Islet of Langerhans (tissue), 1 donor: ENCODE measurements at regions not wholly inside any gene's neighbourhood (a gene's known extent, or its start where the extent isn't known, plus 50 kb on each side); places are given as distances from the start of the nearest gene placed in this dataset.

Experiments used
- FAIRE-seq: peaks from one replicate; lab custom pipeline; 2011; peaks lifted over from hg19 to GRCh38; lab: Jason Lieb, UNC

DNA sequence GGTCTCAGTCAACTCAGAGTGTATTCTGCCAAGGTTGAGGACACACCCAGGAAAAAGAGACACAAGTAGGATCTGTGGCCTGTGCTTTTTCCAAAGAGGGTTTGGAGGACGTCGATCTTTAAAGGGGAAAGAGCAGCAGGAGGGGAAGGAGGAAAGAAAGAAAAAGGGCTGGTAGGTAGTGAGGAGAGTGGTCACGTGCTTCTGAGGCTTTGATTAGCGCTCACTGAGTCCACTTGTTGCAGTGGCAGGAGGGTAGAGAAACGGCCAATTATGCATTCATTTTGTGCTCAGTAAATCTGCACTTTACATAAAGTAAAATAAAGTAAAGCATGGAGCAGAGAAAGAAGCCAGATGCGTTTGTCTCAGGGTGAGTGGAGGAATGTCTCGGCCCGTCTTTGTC, 126.0 kb upstream of the VSTM2B start:
- no peak for FAIRE-seq

DNA sequence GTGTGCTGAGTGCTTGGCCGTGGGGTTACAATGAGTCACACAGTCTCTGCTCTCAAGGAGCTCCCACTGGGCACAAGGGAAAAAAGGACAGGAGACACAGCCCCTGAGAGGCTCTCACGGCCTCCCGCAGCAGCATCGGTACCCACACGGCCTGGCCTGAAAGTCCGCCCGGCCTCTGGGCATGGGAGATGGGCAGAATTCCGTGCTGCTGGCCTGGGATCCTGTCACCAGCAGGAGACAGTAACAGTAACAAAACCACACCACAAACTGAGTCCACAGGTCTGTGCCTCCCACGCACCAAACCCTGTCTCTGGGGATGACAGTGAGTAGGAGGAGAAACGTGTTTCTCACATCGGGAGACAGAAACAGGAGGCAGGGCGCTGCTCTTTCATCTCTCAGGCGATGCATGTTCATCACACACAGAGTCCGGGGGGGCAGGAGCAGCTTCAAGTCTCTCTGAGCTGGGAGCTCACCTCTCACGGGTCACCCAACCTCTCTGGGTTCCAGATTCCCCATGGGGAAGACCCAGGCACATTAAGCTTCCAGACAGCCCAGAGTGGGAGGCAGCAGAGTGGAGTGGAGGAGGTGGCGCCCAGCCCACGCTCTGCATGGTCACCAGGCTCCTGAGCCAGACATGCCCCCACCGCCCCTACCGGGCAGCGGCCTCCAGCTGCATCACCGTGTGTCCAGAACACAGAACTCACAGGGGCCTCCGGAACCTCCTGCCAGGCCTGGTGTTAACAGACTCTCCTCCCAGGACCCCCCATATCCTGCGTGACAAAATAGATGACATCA, 124.7 kb upstream of the VSTM2B start:
- FAIRE-seq, result no peak

DNA sequence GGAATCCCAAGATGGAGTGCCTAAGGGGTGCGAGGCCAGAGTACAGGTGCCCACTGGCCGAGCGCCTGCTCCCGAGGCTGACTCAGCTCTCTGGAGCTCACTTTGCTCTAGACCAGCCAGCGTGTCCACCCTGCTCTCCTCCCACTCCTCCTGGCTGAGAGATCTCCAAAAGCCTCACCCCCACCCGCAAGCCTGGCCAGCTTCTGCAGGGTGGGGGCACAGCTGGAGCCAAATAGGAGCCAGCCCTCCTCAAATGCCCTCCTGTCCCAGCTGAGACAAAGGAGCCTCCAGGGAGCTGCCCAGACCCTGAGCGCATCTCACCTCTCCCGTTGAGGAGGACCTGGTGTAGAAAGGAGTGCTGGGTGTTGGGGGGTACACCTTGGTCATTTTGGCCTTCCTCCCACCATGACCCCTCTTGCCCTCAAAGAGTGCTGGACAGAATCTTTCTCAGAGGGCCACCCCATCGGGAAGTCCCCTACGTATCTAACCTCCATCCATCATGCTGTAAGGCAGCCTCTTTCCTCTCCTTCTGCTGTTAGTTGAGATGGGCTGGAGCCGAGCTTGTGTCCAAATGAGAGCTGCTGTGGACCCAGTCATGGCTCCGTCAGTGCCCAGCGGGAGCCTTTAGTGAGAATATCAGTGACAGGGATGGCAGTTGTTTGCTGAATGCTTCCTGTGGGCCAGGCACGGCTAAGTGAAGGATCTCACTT, 123.9 kb upstream of the VSTM2B start:
- no peak for FAIRE-seq

DNA sequence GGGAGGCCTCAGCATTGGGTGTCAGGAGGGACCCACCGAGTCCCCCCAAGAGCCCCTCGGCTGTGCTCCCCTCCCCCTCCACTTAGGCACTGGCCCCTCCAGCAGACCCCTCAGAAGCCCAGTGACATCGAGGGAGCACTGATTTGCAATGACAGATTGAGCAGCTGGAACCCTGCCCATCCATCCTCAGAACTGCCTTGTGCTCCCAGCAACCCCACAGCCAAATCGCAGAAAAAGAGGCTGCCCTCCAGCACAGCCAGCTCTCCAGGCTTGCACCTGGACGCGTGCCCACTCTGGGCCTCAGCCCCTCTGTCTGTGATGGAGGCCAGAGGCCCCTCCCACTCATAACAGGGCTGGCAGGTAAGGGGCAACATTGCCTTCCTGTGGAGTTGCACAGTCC, 123.2 kb upstream of the VSTM2B start:
- FAIRE-seq, result no peak

DNA sequence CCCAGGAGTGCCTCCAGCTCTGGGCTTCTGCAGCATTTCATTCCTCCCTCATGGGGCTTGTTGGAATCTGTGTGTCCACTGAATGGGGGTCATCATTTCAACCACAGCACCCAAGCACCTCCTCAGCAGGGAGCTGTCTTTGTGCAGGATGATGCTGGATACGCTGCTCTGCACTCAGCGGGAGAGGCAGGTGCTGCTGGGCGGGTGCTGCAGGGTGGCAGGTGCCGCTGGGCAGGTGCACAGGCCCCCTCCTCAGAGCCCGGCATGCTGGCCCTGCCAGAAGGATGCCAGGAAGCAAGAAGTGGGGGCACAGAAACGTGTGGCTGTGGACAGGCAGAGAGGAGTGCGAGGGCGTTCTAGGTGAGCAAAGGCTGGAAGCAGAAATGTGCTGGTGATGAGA, 121.8 kb upstream of the VSTM2B start:
- no peak for FAIRE-seq

DNA sequence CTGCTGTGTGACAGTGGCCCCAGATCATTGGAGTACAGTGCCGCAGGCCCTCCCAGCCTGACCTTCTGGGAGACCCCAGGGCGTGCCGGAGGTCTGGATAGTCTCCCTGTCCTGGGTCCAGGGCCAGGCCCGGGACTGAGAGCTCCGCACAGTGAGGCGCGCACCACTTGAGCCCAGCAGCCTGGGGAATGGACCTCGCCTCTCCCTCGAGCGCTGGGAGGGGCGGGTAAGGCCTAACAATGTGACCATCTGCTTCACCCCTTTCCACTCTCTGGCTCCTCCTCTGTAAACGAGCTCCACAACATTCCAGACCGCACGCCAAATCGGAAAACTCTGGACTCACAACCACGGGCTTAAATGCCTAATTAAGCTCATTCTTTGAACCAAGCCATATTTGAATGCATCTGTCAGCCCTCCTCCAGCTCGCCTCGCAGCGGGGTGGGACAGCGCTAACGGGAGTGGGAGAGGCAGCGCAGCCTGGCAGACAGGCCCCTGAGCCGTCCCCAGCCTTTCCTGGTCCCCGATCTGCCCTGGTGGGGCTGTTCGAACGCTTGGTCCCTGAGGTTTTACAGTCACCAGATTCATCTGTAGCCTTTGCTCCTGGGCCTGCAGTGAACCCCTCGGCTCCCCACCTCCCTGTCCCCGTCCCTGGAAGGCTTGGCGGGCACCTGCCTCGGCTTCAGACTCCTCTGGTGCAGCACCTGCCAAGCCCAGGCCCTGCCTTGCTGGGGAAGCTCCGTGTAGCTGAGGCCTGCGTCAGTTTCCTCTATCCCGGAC, 120.7 kb upstream of the VSTM2B start:
- FAIRE-seq, result no peak

DNA sequence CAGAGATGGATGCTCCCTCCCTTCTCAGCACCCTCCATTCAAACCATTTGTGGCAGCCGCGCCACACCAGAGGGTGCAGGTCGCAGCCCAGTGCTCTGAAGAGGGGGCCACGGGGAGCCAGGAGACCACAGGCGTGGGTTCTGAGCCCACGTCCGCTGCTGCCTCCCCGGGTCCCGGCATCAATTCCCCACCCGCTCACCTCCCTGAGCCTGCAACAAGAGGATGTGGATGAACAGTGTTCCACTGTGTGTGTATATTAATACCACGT, 120.1 kb upstream of the VSTM2B start:
- FAIRE-seq, result no peak

DNA sequence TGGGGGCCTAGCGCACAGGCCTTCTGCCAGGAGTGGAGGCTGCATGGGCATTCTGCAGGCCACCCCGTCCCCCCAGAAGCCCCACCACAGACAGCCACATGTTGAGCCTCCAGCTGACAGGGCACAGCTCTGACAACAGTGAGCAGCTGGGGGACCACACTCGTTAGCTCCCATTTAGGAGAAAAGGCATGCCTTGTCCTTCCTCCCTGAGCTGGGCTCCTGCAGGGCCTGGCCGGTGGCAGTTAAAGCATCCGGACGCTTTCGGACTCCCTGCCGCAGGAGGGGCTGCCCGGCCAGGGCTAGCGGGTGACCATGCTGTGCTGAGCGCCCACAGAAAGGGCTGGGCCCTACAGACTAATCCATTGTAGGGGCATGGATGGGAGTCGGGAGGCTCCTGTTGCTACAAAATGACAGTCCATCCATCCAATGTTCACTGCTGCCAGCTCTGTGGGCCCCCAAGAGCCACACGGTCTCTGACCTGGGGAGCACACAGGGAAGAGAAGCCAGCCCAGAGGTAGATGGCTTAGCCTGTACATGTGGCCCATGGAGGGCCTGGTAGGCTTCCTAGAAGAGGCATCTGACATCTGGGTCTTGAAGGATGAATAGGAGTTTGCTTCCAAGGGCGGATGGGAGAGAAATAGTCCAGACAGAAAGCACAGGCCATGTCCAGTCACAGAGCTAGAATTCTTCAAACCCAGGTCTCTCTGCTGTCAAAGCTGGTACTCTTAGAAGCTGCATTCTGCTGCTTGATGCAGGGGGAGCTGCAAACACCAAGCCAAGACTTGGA, 116.5 kb upstream of the VSTM2B start:
- FAIRE-seq, result no peak

DNA sequence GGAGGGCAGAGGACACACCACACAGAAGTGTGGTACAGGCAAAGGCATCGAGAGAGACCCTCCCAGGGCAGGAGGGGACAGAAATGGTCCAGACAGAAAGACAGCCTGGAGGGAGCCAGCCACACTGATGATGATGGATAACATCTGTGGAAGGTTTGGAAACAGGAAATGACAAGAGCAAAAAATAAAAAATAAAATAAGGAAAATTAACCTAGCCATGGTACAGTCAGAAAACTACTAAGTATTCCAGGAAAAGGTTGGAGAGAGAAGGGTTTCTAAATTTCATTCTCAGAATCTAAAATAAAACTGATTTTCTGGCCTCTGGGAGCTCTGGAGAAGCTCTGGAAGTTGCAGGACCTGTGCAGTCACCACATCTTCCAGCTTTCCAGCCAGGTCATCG, 115.2 kb upstream of the VSTM2B start:
- FAIRE-seq, result no peak

DNA sequence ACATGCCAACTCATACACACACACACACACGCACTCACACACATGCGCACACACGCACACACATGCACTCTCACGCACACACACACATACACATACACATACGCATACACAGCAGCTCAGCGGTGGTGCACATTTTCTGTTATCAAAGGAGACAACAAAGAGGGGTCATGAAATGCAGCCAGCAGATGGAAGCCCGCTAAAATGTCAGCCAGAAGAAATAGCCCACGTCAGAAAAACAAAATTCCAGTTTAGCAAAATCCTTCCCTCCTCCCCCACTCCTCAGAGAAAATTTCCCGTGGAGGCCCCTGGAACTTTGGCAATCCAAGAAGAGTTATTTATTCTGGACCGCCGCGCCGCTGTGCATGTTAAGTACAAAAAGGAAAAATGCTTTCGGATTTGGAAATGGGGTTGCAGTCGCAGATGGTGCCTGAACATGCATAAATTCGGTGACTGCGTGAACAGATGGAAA, 114.6 kb upstream of the VSTM2B start:
- FAIRE-seq, result no peak

DNA sequence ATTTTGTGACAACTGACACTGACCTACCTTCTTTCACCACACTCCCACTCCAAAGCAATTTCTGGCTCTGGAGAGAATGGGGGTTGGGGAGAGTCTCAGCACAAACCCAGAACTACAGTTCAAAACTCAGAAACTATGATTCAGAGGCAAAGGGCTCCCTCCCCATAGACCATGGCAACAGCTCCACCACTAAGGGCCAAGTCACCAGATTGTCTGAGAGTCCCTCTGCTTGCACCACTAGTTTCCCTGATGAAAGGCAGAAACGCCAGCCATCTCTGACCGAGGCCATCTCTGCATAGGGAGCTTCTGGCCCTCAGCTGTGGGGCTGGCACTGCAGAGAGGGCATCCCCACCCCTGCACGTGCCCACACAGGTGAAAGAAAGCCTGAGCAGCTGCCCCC, 112.4 kb upstream of the VSTM2B start:
- no peak for FAIRE-seq

DNA sequence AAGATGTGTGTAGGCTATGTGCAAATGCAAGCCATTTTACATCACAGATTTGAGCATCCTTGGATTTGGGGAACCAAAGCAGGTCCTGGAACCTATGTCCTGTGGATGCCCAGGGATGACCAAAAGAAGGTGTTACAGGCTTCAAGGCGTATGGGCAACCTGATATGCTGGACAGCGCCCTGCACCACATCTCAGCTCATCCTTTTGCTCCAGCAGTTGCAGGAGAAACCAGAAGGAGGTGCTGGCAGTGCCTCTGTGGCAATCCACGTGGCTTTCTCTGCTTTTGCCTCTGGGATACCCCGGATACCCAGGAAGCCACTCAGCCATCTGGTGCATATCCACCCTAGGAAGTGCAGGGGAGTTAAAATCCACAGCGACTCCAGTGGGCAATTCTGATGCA, 110.3 kb upstream of the VSTM2B start:
- no peak for FAIRE-seq

DNA sequence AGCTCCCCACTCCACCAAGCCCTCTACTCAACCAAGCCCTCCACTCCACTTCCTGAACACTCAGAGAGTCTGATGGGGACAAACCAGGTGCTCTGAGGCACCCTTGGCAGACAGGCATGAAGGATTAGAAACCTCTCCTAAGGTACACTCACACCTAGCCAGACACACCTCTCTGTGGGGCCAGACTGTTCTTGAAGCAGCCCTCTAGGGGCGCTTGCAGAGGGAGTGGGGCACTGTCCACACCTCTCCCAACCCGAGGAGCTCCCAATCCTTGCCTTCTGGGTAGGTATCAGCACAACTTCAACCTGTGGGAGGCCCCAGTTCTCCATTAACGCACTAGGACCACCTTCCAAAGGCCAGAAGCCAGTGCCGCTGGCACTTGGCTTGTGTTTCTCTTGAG, 108.7 kb upstream of the VSTM2B start:
- FAIRE-seq, result no peak

DNA sequence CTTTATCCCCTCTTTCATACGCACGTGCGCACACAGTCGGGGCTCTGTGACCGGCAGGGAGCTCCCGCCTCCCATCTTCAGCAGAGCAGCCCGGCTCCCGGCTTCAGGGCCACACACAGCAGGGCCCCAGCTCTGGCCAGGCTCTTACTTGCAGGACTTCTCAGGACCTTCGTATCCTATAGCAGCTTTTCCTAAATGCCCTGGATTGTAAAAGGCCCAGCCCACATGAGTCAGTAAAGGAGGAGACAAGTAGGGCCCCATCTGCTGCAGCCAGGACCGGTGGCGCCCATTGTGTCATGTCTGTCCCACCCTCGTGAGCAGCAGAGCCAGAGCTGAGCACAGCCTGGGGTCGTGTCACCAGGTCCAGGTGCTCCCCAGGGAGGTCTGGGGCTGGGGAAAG, 107.6 kb upstream of the VSTM2B start:
- no peak for FAIRE-seq

DNA sequence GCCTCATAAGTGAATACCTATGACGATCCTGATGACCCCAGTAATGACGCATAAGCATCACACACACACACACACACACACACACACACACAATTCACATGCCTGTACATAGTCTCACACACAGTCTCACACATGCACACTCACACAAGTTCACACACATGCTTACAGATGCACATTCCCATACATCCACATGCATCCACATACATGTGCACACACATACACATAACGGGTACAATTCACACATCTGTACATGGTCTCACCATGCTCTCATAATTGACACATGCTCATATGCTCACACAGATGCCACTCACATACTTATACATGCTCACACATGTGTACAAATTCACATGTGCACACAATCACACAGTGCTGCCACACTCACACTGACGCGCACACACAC, 105.7 kb upstream of the VSTM2B start:
- FAIRE-seq, result no peak

DNA sequence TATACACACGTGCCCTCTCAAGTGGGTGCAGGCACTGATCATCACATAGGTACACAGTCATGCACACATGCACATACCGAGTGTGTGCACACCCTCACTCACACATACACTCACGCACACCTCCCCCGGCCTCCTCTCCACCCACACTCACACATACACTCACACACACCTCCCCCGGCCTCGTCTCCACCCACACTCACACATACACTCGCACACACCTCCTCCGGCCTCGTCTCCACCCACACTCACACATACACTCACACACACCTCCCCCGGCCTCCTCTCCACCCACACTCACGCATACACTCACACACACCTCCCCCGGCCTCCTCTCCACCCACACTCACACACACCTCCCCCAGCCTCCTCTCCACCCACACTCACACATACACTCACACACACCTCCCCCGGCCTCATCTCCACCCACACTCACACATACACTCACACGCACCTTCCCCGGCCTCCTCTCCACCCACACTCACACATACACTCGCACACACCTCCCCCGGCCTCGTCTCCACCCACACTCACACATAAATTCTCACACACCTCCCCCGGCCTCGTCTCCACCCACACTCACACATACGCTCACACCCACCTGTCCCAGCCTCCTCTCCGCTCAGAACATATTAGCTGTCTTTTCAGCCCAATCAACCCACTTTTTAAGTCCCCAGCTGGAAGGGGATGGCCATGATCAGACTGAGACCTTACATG, 105.2 kb upstream of the VSTM2B start:
- FAIRE-seq, result no peak

DNA sequence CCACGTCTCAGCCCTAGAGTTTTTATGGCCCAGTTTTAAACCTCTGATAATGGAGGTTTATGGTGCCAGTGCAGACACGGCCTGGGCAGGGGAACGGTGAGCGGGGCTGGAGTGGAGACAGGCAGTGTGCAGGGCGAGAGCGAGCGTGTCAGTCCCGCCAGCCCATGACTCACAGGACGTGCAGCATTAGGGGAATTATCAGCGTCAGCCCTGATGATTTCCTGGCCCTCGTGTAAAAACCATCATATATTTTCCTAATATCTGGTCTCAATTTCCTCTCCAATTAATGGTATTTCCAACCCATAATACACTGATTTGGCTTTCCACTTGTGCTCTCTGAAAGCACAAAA, 104.6 kb upstream of the VSTM2B start:
- no peak for FAIRE-seq

DNA sequence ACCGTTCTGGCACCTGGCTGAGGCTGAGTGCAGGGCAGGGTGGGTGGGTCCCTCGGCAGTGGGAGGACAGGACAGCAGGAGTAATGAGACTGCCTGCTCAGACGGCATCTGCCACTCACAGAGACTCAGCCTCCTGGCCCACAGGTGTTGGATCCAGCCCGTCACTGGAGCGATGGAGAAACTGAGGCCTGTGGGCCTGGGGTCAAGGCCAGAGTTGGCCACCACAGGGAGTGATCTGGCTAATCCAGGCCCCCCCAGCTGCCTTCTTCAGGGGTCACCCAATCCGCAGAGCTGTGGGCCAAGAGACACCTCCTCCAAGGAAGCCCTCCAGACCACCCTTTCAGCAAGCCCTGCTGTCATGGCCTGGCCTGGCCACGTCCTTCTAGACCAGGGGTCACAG, 103.7 kb upstream of the VSTM2B start:
- no peak for FAIRE-seq

DNA sequence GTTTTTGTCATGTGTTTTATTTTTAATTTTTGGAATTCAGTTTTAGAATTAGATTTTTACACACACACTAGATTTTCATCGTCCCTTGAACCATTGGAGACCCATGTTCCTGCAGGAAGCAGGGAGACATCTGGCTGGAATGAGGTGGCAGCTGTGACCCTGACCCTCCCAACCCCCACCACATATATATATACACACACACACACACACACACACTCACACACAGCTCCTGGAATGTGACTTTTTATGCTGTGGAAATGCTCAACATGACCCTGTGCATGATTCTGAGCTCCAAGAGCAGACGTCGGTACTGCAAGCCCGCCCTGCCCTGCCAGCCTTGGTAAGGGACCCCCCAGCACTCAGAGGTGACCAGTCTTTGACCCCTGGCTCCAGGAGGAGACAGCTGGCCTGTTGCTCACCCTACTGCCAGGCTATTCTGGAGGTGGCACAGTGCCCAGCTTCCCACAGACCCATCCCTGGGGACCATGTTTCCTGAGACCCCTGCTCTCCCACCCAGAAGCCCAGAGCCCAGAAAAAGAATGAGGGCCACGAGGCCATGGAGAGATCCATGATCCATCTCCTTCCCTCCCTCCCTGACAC, 103.2 kb upstream of the VSTM2B start:
- FAIRE-seq, result no peak

DNA sequence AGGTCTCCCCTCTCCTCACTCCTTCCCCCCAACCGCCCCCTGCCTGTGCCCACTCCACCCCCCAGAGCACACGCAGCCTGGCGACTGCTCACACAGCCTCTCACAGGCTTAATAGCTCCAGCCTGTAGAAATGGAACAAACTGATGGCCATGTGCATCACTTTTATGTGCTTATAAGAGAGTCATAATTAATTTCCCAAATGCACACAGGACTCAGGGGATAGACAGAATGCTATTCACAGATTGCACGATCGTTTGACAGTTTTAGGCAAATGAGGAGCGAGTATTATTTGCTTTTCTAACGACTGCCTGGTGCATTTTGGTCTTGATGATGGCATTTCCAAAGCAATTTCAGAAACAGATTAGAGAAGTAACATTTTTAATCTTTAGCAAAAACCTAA, 97.7 kb upstream of the VSTM2B start:
- FAIRE-seq, result no peak

DNA sequence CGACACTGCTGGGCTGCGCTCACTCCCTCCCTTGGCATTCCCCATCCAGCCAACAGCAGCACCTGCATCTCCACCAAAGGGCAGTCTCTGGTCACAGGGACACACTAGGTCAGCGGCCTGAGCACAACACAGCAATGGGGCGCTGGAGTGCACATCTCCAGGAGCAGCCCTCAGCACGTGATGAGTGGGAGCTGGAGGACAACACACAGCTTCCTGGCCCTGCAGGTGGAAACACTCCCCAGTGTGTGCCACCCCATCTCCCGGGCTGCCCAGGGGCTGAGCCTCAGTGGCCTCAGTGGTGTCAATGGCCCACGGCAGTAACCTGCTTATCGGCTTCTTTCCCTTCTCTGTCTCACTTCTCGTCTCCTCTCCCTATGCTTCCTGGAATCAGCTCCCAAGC, 96.8 kb upstream of the VSTM2B start:
- FAIRE-seq, result no peak

DNA sequence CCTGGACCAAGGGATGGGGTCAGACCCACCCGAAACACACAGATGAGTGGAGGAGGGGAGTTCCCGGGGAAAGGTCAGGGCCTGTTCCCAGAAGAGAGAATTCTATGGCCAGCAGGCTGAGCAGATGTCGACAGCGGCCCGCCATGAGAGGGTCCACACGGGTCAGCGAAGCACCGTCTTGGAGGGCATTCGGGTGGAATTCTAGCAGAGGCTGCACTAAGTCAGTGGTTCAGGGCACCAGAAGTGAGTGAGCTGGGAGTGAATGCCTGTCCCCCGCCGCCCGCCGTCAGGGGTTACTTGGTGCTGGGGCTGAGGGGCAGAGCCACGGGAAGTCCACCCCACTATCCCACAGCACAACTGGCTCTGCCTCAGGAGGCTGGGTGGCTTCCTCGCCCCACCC, 96.2 kb upstream of the VSTM2B start:
- FAIRE-seq, result no peak
